22Rv1 (cell line): ENCODE measurements at regions not wholly inside any gene's neighbourhood (a gene's known extent, or its start where the extent isn't known, plus 50 kb on each side); places are given as distances from the start of the nearest gene placed in this dataset.

Experiments used
- H3K27ac ChIP-seq: fragments of 450-650 bp; 2 replicates; pipeline ENCODE4 v1.5.1; 2017
- ZFX ChIP-seq: fragments of 450-650 bp; IDR thresholded peaks from 2 replicates; pipeline ENCODE4 v1.6.1; 2017; ENCODE audit warnings: antibody characterized with exemption, borderline replicate concordance
- TF ChIP-seq, protein P1 (sequence below): fragments of 450-650 bp; IDR thresholded peaks from 2 replicates; pipeline ENCODE4 v1.5.1; 2017; ENCODE audit warnings: mild to moderate bottlenecking

DNA sequence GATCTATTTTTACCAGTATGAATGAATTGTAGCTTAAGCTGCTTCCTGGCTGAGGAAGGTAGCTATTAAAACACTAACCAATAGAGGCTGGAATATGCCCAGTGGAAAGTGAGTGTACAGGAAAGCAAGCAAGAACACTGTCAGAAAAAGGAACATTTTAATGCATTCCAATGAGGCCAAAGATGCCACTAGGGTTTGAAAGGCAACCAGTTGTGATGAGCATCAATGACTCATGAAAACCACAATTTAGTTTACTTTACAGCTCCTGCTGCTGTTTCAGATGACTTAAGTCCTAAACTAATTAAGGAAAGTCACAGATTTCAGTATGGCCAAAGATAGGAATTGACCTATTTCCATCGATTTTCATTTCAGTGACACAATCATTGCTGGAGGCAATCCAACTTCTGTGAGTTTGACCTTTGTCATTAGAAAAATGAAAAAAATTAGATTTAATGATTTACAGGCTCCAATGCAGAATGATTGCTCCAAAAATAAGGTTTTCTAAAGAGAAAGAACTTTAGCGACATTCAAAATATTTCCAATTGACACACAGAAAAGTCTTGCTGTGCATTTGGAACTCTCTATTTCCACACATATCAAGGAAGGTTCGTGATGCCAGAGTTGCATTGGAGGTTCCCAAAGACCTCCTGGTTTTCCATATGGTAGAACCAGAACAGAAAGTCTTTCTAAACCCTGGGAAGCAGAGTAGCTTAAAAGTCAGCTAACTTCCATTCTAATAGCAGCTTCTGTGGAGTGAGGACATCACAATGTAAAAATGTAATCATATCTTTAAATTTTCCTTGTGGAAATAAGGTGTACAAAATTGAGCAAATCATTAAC lies 103.0 kb downstream of the SUCNR1 start:
- H3K27ac ChIP-seq, result no peak overlapping the region
- TF ChIP-seq, protein P1, sequence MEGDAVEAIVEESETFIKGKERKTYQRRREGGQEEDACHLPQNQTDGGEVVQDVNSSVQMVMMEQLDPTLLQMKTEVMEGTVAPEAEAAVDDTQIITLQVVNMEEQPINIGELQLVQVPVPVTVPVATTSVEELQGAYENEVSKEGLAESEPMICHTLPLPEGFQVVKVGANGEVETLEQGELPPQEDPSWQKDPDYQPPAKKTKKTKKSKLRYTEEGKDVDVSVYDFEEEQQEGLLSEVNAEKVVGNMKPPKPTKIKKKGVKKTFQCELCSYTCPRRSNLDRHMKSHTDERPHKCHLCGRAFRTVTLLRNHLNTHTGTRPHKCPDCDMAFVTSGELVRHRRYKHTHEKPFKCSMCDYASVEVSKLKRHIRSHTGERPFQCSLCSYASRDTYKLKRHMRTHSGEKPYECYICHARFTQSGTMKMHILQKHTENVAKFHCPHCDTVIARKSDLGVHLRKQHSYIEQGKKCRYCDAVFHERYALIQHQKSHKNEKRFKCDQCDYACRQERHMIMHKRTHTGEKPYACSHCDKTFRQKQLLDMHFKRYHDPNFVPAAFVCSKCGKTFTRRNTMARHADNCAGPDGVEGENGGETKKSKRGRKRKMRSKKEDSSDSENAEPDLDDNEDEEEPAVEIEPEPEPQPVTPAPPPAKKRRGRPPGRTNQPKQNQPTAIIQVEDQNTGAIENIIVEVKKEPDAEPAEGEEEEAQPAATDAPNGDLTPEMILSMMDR, result no peak
- TF ChIP-seq ZFX, result no peak

DNA sequence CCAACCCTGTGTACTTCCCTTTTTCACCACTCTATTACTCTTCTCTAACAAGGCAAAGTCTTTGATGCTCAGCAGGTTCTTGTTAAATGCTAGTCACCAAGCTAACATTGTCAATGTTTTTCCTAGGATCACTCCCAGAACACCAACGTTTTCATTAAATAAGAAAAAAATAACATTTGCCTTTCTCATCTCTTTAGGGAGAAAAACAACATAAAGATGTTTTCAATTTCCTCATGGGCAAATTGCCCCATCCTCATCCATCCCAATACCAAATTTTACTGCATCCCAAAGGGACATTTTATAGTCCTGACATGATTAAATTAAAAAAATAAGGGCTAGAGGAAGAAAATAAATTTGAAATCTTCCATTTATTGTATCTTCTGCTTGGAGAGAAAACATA lies 106.5 kb downstream of the SUCNR1 start:
- no peak overlapping the region for H3K27ac ChIP-seq
- TF ChIP-seq, protein P1, result no peak
- TF ChIP-seq ZFX, result no peak

DNA sequence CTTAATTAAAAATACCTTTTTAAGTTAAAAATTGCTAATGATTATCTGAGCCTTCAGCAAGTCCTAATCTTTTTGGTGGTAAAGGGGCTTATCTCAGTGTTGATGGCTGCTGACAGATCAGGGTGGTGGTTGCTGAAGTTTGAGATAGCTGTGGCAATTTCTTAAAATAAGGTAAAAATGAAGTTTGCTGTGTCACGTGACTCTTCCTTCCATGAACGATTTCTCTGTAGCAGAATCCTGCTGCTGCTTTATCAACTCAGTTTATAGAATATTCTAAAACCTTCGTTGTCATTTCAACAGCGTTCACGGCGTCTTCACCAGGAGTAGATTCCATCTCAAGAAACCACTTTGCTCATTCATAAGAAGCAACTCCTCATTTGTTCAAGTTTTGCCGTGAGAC lies 110.1 kb downstream of the SUCNR1 start:
- no peak for TF ChIP-seq ZFX
- TF ChIP-seq, protein P1, result no peak
- no peak overlapping the region for H3K27ac ChIP-seq

DNA sequence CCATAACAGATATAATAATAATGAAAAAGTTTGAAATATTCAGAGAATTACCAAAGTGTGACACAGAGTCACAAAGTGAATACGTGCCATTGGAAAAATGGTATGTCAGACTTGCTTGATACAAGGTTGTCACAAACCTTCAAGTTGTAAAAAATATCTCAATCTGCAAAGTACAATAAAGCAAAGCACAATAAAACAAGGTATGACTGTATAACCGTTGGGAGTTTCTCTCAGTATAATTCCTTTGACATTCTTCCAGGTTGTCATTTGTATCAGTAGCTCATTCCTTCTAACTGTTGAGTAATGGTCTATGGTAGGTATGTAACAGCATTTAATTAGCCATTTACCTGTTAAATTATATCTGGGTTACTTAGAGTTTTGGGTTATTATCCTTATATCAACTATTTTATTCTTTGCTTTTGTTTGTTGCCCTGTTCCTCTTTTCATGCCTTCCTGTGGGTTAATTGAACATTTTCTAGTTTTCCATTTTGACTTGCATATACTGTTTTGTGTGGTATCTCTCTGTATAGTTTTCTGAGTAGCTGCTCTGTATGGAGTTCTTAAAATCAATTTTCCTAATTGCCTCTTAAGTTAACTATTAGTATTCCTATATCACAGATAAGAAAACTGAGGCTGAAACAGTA lies 112.5 kb downstream of the SUCNR1 start:
- no peak overlapping the region for H3K27ac ChIP-seq
- TF ChIP-seq, protein P1, result no peak
- no peak for TF ChIP-seq ZFX

DNA sequence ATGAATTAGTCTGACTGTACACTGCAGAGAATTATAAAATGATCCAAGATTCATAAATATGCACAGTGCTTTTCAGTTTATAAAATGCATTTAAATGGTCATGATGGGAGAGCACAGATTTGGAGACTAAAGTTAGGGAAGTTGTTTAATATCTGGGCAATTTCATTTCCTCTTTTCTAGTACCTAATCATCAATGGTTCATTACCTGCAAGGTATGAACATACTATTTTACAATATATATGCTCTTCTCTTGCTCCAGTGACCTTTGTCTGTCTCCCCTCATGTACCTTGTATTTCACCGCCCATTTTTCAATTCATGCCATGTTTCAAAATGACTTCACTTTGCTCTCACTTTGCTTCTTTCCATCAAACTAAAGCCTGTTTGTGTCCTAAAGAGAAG lies 114.5 kb downstream of the SUCNR1 start:
- no peak overlapping the region for H3K27ac ChIP-seq
- TF ChIP-seq, protein P1, result no peak
- TF ChIP-seq ZFX, result no peak

DNA sequence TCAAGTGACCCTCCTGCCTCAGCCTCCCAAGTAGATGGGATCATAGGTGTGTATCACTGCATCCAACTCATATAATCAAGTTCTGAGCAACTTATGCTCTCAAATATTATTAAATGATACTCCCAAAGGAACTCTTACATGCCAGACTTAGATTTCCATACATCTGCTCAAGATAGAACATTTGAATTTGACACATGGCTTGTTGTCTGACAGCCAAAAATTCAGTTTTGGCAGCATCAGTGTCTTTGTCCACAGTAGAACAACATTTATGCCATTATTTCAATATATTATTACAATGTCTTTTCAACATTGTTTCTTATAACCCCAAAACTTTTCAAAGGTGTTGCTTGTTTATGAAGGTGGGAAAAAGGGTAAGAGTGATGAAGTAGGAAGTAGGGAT lies 116.2 kb downstream of the SUCNR1 start:
- TF ChIP-seq, protein P1, result no peak
- no peak for TF ChIP-seq ZFX

DNA sequence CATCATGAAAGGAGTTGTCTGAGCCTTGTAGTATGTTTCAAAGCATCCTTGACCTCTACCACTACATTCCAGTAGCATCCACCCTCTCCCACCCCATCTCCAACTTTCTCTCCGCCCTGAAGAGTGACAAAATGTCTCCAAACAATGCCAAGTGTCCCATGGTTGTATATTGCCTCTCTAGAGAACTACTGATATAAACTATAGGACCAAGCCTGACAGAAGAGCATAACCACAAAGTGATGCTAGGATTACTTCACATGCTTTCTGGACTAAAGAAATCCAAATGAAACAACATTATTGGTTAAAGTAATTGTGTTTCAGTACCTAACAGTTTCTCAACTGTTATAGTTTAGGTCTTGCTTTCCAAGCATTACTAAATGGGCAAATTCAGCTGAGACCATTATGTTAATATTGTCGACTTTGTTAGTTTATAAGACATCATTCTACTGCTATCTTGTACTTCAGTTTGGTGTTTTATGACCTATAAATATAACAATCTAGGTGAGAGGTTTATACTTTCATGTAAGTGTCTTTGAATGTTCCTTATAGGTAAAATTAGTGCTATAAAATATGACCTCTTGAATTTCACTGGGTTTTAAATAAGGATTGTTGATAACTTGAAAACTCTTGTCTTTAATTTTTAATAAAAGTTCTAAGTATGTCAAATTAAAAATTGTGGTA lies 117.4 kb downstream of the SUCNR1 start:
- no peak overlapping the region for H3K27ac ChIP-seq
- no peak for TF ChIP-seq ZFX
- TF ChIP-seq, protein P1, result no peak

More for the DNA sequence above, 116.2 kb downstream of the SUCNR1 start:
- H3K27ac ChIP-seq, result no peak overlapping the region
